Neutrophil (primary cell): ENCODE measurements at regions not wholly inside any gene's neighbourhood (a gene's known extent, or its start where the extent isn't known, plus 50 kb on each side); places are given as distances from the start of the nearest gene placed in this dataset.

Source experiments
- H3K27ac ChIP-seq: fragments of 200-600 bp; sonication (generic); 2 replicates; pipeline ENCODE4 v1.5.1; 2016; ENCODE audit warnings: mild to moderate bottlenecking, moderate library complexity
- H3K27me3 ChIP-seq: fragments of 200-600 bp; sonication (generic); 2 replicates; pipeline ENCODE4 v1.6.0; 2016; ENCODE audit warnings: mild to moderate bottlenecking
- H3K36me3 ChIP-seq: fragments of 200-600 bp; sonication (generic); 2 replicates; pipeline ENCODE4 v1.5.1; 2017
- H3K4me1 ChIP-seq, 2 experiments: fragments of 200-600 bp in 1 of 2; sonication (generic) in 1 of 2; 1 replicate in 1 of 2; 2 replicates in 1 of 2; pipeline versions ENCODE4 v1.5.1 to v1.6.1; 2013 to 2016; ENCODE audit warnings: low read depth in 1 of 2, low read length in 1 of 2, mild to moderate bottlenecking in 1 of 2, moderate library complexity in 1 of 2; ENCODE audit not compliant: control insufficient read depth in 1 of 2, insufficient read depth in 1 of 2
- H3K4me3 ChIP-seq, 2 experiments: fragments of 200-600 bp in 1 of 2; sonication (generic) in 1 of 2; 1 replicate in 1 of 2; 2 replicates in 1 of 2; pipeline ENCODE4 v1.5.1; 2013 to 2016; ENCODE audit warnings: low read depth in 1 of 2, low read length in 1 of 2, mild to moderate bottlenecking in 1 of 2, moderate library complexity in 1 of 2
- H3K9me3 ChIP-seq: fragments of 200-600 bp; sonication (generic); 2 replicates; pipeline ENCODE4 v1.5.1; 2016
- CTCF ChIP-seq: fragments of 200-600 bp; sonication (generic); IDR thresholded peaks from 2 replicates; pipeline ENCODE4 v1.5.1; 2016; ENCODE audit warnings: antibody characterized with exemption

GRCh38 chr21:17432732-17433057, 80.1 kb upstream of the CXADR start:
- no peak overlapping the region for H3K4me3 ChIP-seq
- no peaks in the 10 kb centered on the region for H3K27me3 ChIP-seq
- no peaks in the 10 kb centered on the region for H3K36me3 ChIP-seq
- H3K27ac ChIP-seq: no peak overlapping the region
- H3K4me1 ChIP-seq: no peaks in the 10 kb centered on the region
- no peak for TF ChIP-seq CTCF
- no peaks in the 10 kb centered on the region for H3K9me3 ChIP-seq

- Histone ChIP-seq H3K27me3 (no peaks in the 10 kb centered on the region), H3K36me3 (no peaks in the 10 kb centered on the region), H3K4me3 (no peak overlapping the region), H3K27ac (no peak overlapping the region), H3K9me3 (no peaks in the 10 kb centered on the region), H3K4me1 (no peaks in the 10 kb centered on the region)
- no peak for TF ChIP-seq CTCF
These were observed 79.1 kb upstream of the CXADR start for GRCh38 chr21:17433730-17434129.

- Histone ChIP-seq H3K27me3 (no peaks in the 10 kb centered on the region), H3K4me1 (no peaks in the 10 kb centered on the region), H3K27ac (no peak overlapping the region), H3K9me3 (no peaks in the 10 kb centered on the region), H3K4me3 (no peak overlapping the region), H3K36me3 (no peaks in the 10 kb centered on the region)
- no peak for TF ChIP-seq CTCF
These were observed 77.0 kb upstream of the CXADR start for GRCh38 chr21:17435565-17436543.

GRCh38 chr21:17436626-17437111, 76.2 kb upstream of the CXADR start:
- H3K4me3 ChIP-seq: no peak overlapping the region
- H3K4me1 ChIP-seq: no peaks in the 10 kb centered on the region
- TF ChIP-seq CTCF: no peak
- no peak overlapping the region for H3K27ac ChIP-seq
- H3K9me3 ChIP-seq: no peaks in the 10 kb centered on the region
- H3K36me3 ChIP-seq: no peaks in the 10 kb centered on the region
- H3K27me3 ChIP-seq: no peaks in the 10 kb centered on the region

GRCh38 chr21:17438635-17439034, 74.2 kb upstream of the CXADR start:
- Histone ChIP-seq H3K4me3 (no peak overlapping the region), H3K27me3 (no peaks in the 10 kb centered on the region), H3K27ac (no peak overlapping the region), H3K36me3 (no peaks in the 10 kb centered on the region), H3K9me3 (no peaks in the 10 kb centered on the region), H3K4me1 (no peaks in the 10 kb centered on the region)
- TF ChIP-seq CTCF: no peak
